GM13976 (cell line): ENCODE measurements at regions not wholly inside any gene's neighbourhood (a gene's known extent, or its start where the extent isn't known, plus 50 kb on each side); places are given as distances from the start of the nearest gene placed in this dataset.

ENCODE experiments used
- DNase-seq: peaks from one replicate; pipeline ENCODE4 v3.0.0; 2012; ENCODE audit warnings: low spot score
- CTCF ChIP-seq: IDR thresholded peaks from 2 replicates; pipeline ENCODE4 v1.5.1; 2012; ENCODE audit warnings: borderline replicate concordance, mild to moderate bottlenecking; ENCODE audit not compliant: insufficient read depth; ENCODE audit errors: extremely low read depth, missing control alignments, control extremely low read depth
- in situ Hi-C: fragments of 300-500 bp; cut with MboI; formaldehyde crosslinking; loops from one replicate; pipeline ENCODE4 v1.12.0; 2022; ENCODE audit warnings: low sequenced_read_pairs, mixed read lengths, inconsistent platforms; ENCODE audit not compliant: unreplicated experiment

- in situ Hi-C loops = no loop called here
These were observed 197.8 kb upstream of the USP25 start for GRCh38 chr21:15531986-15532385.

GRCh38 chr21:15533618-15534017 lies 196.2 kb upstream of the USP25 start:
- TF ChIP-seq CTCF = no peak
- in situ Hi-C loops = no loop called here
- no peak for DNase-seq

More at GRCh38 chr21:15531986-15532385, 197.8 kb upstream of the USP25 start:
- no peak for DNase-seq
- no peak for TF ChIP-seq CTCF

GRCh38 chr21:15534450-15534886 lies 195.3 kb upstream of the USP25 start:
- in situ Hi-C loops = no loop called here
- no peak for DNase-seq
- no peak for TF ChIP-seq CTCF

GRCh38 chr21:15539376-15539775 lies 190.4 kb upstream of the USP25 start:
- DNase-seq = no peak
- in situ Hi-C loops = no loop called here
- TF ChIP-seq CTCF = no peak

GRCh38 chr21:15543473-15543872 lies 186.3 kb upstream of the USP25 start:
- DNase-seq = no peak
- TF ChIP-seq CTCF = no peak
- in situ Hi-C loops = no loop called here

GRCh38 chr21:15549671-15550070 lies 180.1 kb upstream of the USP25 start:
- no peak for DNase-seq
- no peak for TF ChIP-seq CTCF
- in situ Hi-C loops = no loop called here
